ENCODE measurements at regions not wholly inside any gene's neighbourhood (a gene's known extent, or its start where the extent isn't known, plus 50 kb on each side); places are given as distances from the start of the nearest gene placed in this dataset.

DNA sequence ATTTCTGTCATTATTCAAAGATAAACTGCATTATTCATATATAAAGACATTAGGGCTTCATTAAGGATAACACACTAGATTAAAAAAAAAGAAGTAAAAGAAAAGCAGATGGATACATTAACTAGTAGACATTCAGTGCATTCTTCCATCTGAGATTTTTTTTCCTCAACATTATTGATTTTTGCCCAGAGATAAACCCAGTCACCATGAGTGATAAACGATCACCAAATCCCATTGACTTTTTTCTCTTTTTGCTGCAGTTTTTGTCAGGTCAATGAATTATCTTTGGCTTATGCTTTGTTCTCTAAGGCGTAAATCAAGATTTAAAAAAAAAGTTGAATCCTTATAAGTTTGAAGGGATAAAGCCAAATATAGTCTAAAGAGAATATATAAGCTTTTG, 925.0 kb downstream of the GBE1 start:
- H3K9me3 ChIP-seq = peaks cover 0 to 34% of the 10 kb centered on the region in 2 donors
- no peak overlapping the region for H3K27ac ChIP-seq
- ATAC-seq (no peak), DNase-seq (no peak)
- H3K27me3 ChIP-seq = no peaks in the 10 kb centered on the region
- H3K4me3 ChIP-seq = no peak overlapping the region
- no peaks in the 10 kb centered on the region for H3K4me1 ChIP-seq
- intact Hi-C loops (cut with DNase I) = no loop called here
- no peaks in the 10 kb centered on the region for H3K36me3 ChIP-seq
- TF ChIP-seq, protein P1, sequence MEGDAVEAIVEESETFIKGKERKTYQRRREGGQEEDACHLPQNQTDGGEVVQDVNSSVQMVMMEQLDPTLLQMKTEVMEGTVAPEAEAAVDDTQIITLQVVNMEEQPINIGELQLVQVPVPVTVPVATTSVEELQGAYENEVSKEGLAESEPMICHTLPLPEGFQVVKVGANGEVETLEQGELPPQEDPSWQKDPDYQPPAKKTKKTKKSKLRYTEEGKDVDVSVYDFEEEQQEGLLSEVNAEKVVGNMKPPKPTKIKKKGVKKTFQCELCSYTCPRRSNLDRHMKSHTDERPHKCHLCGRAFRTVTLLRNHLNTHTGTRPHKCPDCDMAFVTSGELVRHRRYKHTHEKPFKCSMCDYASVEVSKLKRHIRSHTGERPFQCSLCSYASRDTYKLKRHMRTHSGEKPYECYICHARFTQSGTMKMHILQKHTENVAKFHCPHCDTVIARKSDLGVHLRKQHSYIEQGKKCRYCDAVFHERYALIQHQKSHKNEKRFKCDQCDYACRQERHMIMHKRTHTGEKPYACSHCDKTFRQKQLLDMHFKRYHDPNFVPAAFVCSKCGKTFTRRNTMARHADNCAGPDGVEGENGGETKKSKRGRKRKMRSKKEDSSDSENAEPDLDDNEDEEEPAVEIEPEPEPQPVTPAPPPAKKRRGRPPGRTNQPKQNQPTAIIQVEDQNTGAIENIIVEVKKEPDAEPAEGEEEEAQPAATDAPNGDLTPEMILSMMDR (IDR thresholded peaks at IDR 0.05) = no peak

DNA sequence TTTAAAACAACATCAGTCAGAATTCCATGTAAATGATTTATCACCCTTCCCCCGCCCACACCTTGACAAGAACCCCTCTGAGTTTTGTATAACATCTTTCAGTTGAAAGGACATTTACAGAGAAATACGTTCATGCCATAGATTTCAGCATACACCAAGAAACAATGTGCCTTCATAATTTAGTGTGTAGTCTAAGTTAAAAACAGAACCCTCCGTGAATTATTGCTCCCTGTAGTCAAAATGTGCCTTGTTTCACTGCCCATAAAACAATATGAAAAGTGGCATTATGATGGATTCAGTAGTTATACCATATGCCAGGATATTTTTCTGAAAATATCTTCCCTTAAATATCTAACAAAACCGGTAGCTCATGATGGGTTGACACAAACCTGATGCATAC, 953.9 kb downstream of the GBE1 start:
- Histone ChIP-seq H3K27me3 (no peaks in the 10 kb centered on the region), H3K36me3 (no peaks in the 10 kb centered on the region), H3K27ac (no peak overlapping the region), H3K4me3 (no peak overlapping the region), H3K9me3 (no peaks in the 10 kb centered on the region), H3K4me1 (no peaks in the 10 kb centered on the region)
- ATAC-seq (no peak), DNase-seq (no peak)
- TF ChIP-seq, protein P1 (IDR thresholded peaks at IDR 0.05) = no peak
- intact Hi-C loops (cut with DNase I) = no loop called here

DNA sequence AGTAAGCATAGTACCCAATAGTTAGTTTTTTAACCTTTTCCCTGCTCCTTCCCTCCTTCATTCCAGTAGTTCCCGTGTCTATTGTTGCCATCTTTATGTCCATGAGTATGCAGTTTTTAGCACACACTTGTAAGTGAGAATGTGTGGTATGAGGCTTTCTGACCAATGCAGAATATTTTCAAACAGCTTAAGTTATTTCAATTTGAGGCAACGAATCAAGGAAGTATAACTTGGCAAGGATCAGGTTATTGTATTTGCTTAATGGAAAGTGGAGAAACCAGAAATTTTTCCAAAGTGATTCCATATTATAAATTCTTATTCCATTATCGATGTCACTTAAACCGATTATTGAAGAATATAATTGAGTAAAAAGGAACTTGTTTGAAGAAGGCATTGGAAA, 954.8 kb downstream of the GBE1 start:
- no peaks in the 10 kb centered on the region for H3K9me3 ChIP-seq
- ATAC-seq = no peak
- H3K4me1 ChIP-seq = no peaks in the 10 kb centered on the region
- DNase-seq = no peak
- intact Hi-C loops (cut with DNase I) = no loop called here
- H3K27ac ChIP-seq = no peak overlapping the region
- no peaks in the 10 kb centered on the region for H3K36me3 ChIP-seq
- H3K27me3 ChIP-seq = no peaks in the 10 kb centered on the region
- no peak overlapping the region for H3K4me3 ChIP-seq
- TF ChIP-seq, protein P1 (IDR thresholded peaks at IDR 0.05) = no peak

DNA sequence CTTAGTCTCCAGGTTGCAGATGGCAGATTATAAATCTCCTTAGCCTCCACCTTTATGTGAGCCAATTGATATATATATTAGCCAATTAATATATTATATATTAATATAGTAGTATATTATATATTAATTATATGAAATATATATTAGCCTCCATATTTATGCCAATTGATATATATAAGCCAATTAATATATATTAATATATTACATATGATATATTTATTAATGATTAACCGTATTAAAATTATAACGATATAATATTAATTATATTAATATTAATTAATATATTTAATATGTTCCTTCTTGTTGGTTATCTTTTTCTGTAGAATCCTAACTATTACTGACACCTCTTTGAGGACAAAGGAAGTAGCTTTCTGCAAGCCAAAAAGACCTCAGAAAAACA, 972.5 kb downstream of the GBE1 start:
- H3K4me1 ChIP-seq = no peaks in the 10 kb centered on the region
- H3K36me3 ChIP-seq = no peaks in the 10 kb centered on the region
- no peak overlapping the region for H3K27ac ChIP-seq
- no peaks in the 10 kb centered on the region for H3K27me3 ChIP-seq
- ATAC-seq = no peak
- no peak for DNase-seq
- TF ChIP-seq, protein P1 (IDR thresholded peaks at IDR 0.05) = no peak
- intact Hi-C loops (cut with DNase I) = no loop called here
- peaks cover 0 to 10% of the 10 kb centered on the region in 2 donors for H3K9me3 ChIP-seq
- H3K4me3 ChIP-seq = no peak overlapping the region

DNA sequence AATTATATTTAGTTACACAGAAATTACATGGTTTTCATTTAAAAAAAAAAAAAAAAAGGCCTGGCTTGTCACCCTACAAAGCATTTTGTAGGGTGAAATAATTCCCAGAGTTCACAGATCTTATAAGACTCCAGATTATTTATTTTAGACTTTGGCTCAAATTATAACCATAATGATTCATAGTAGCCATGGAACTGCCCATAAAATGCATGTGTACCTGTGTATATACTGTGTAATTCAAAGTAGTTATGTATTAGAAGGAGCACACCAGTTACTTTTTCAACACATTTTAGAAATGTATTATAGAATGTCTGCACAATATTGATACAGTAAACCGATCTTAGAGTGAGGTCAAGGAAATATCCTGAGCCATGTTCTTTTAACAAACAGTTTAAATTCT, 975.6 kb downstream of the GBE1 start:
- Histone ChIP-seq H3K27me3 (no peaks in the 10 kb centered on the region), H3K4me3 (no peak overlapping the region), H3K4me1 (no peaks in the 10 kb centered on the region), H3K27ac (no peak overlapping the region), H3K36me3 (no peaks in the 10 kb centered on the region), H3K9me3 (peaks cover 0 to 6% of the 10 kb centered on the region in 2 donors)
- intact Hi-C loops (cut with DNase I) = no loop called here
- DNase-seq (no peak), ATAC-seq (no peak)
- TF ChIP-seq, protein P1 (IDR thresholded peaks at IDR 0.05) = no peak
